ENCODE measurements at regions not wholly inside any gene's neighbourhood (a gene's known extent, or its start where the extent isn't known, plus 50 kb on each side); places are given as distances from the start of the nearest gene placed in this dataset.

GRCh38 chr11:41947392-41947791 lies 487.9 kb upstream of the LRRC4C start:
- TF ChIP-seq EZH2 (IDR thresholded peaks at IDR 0.05; ENCODE audit: borderline replicate concordance, low read depth, low read length, severe bottlenecking): no peak
- TF ChIP-seq CTCF (IDR thresholded peaks at IDR 0.05; ENCODE audit: borderline replicate concordance, extremely low read depth, low read length, poor library complexity, severe bottlenecking): no peak

Data from DND-41 (cell line).